ENCODE measurements at regions not wholly inside any gene's neighbourhood (a gene's known extent, or its start where the extent isn't known, plus 50 kb on each side); places are given as distances from the start of the nearest gene placed in this dataset.

DNA sequence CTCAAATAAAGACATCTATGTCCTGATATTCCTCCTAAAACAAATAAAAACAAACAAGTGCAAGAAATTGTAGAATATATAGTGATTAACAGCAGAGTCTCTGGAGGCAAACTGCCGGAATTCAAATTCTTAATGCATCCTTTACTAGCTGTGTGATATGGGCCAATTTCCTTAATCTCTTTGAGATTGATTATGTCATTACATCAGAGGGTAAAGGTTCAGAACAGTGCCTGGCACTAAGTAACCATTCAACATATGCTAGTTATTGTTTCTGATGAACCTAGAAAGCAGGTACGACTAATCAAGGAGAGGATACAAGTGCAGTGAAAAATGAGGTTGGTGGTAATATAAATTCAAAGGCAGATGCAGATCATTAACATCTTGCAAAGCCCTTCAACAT is 81.1 kb upstream of the ADAMTS19 start:
- FAIRE-seq, result no peak
- CTCF ChIA-PET, result interaction anchor here (1.3 kb wide), 1 partner anchor 10 kb away, joined by 3 read pairs; no protein-coding TSS in a partner anchor
- BruUV-seq (replicated peaks), result no TSS peak

More for the DNA sequence above, 81.1 kb upstream of the ADAMTS19 start:
- H3K9ac ChIP-seq (replicated peaks; ENCODE audit: extremely low read depth, insufficient read depth, low read length), result no peak overlapping the region
- no peaks in the 10 kb centered on the region for H3K36me3 ChIP-seq (ENCODE audit: control insufficient read depth in 2 of 2, extremely low read depth in 1 of 2, insufficient read depth in 2 of 2, low read length in 2 of 2)
- no peak for DNase-seq (ENCODE audit: low read depth, low spot score)
- no peak overlapping the region for H3K4me3 ChIP-seq (replicated peaks in 1 of 3; ENCODE audit: insufficient read depth in 1 of 3, low read depth in 1 of 3, low read length in 3 of 3)
- POLR2A ChIA-PET, result no interaction called here
- no peaks in the 10 kb centered on the region for H3K9me3 ChIP-seq (replicated peaks; ENCODE audit: control insufficient read depth, insufficient read depth, low read length)
- H3K9me1 ChIP-seq (replicated peaks; ENCODE audit: control insufficient read depth, extremely low read depth, insufficient read depth, low read length), result no peaks in the 10 kb centered on the region
- H4K20me1 ChIP-seq (replicated peaks; ENCODE audit: control insufficient read depth, extremely low read depth, insufficient read depth, low read length), result no peaks in the 10 kb centered on the region
- H3K4me1 ChIP-seq (ENCODE audit: control insufficient read depth, extremely low read depth, insufficient read depth, low read length), result no peaks in the 10 kb centered on the region
- no peak overlapping the region for H3K4me2 ChIP-seq (ENCODE audit: insufficient read depth, low read length)
- H2AFZ ChIP-seq (ENCODE audit: low read depth, low read length), result no peak overlapping the region
- dilution Hi-C loops (cut with MboI; ENCODE audit: extremely low pct_ligation_motif_present, low sequenced_read_pairs) (no loop called here), intact Hi-C loops (cut with micrococcal nuclease) (no loop called here)
- TF ChIP-seq JUN (IDR thresholded peaks at IDR 0.05; ENCODE audit: borderline replicate concordance, insufficient read depth, insufficient read length, low read depth), result no peak
- TF ChIP-seq EZH2 (IDR thresholded peaks at IDR 0.05; ENCODE audit: borderline replicate concordance, low read depth, low read length, severe bottlenecking), result no peak
- no peak for TF ChIP-seq MYC (IDR thresholded peaks at IDR 0.05; ENCODE audit: low read depth, low read length)
- TF ChIP-seq POLR2AphosphoS5 (IDR thresholded peaks at IDR 0.05; ENCODE audit: insufficient read depth, low read depth, low read length), result no peak
- TF ChIP-seq FOS (IDR thresholded peaks at IDR 0.05; ENCODE audit: borderline replicate concordance, insufficient read depth, low read length), result no peak
- TF ChIP-seq POLR2A (IDR thresholded peaks at IDR 0.05; ENCODE audit: low read depth, low read length), result no peak
- TF ChIP-seq, protein P1, sequence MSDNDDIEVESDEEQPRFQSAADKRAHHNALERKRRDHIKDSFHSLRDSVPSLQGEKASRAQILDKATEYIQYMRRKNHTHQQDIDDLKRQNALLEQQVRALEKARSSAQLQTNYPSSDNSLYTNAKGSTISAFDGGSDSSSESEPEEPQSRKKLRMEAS (IDR thresholded peaks at IDR 0.05; ENCODE audit: insufficient read depth, insufficient read length), result no peak
- TF ChIP-seq GATA2 (IDR thresholded peaks at IDR 0.05; ENCODE audit: insufficient read depth, insufficient read length, low read depth, low read length), result no peak
- TF ChIP-seq, protein P2, sequence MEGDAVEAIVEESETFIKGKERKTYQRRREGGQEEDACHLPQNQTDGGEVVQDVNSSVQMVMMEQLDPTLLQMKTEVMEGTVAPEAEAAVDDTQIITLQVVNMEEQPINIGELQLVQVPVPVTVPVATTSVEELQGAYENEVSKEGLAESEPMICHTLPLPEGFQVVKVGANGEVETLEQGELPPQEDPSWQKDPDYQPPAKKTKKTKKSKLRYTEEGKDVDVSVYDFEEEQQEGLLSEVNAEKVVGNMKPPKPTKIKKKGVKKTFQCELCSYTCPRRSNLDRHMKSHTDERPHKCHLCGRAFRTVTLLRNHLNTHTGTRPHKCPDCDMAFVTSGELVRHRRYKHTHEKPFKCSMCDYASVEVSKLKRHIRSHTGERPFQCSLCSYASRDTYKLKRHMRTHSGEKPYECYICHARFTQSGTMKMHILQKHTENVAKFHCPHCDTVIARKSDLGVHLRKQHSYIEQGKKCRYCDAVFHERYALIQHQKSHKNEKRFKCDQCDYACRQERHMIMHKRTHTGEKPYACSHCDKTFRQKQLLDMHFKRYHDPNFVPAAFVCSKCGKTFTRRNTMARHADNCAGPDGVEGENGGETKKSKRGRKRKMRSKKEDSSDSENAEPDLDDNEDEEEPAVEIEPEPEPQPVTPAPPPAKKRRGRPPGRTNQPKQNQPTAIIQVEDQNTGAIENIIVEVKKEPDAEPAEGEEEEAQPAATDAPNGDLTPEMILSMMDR (IDR thresholded peaks at IDR 0.05; ENCODE audit: extremely low read depth in 1 of 2, insufficient read depth in 1 of 2, low read depth in 1 of 2, low read length in 2 of 2), result no peak
- no peaks in the 10 kb centered on the region for H3K27me3 ChIP-seq (ENCODE audit: control insufficient read depth in 2 of 2, insufficient read depth in 2 of 2, low read length in 2 of 2)
- H3K27ac ChIP-seq (ENCODE audit: insufficient read depth, low read depth, low read length), result no peak overlapping the region
- no peaks in the 10 kb centered on the region for H3K79me2 ChIP-seq (ENCODE audit: control insufficient read depth, insufficient read depth, low read length)
